HEK293 (cell line): ENCODE measurements at regions not wholly inside any gene's neighbourhood (a gene's known extent, or its start where the extent isn't known, plus 50 kb on each side); places are given as distances from the start of the nearest gene placed in this dataset.

Experiments used
- CTCF ChIA-PET: fragments of 350-600 bp; formaldehyde crosslinking; extraction: SDS; loops from one replicate; lab custom pipeline; 2021; ENCODE audit warnings: antibody characterized with exemption; lab: Yijun Ruan, JAX
- POLR2A ChIA-PET: fragments of 300-600 bp; formaldehyde crosslinking; extraction: SDS; loops from one replicate; lab custom pipeline; 2020; ENCODE audit warnings: antibody characterized with exemption, inconsistent platforms; lab: Yijun Ruan, JAX
- H3K27ac ChIP-seq: fragments of 200-500 bp; sonication (Bioruptor generic); 2 replicates; pipeline ENCODE4 v1.5.1; 2014; ENCODE audit warnings: low read depth, low read length, control low read depth, inconsistent platforms; ENCODE audit errors: extremely low read depth
- H3K36me3 ChIP-seq, 2 experiments: fragments of 200-500 bp in 1 of 2; sonication (Bioruptor generic) in 1 of 2; 1 replicate in 1 of 2; 2 replicates in 1 of 2; pipeline ENCODE4 v1.5.1; 2014 to 2017; ENCODE audit warnings: inconsistent platforms in 2 of 2, low read length in 2 of 2; ENCODE audit not compliant: control insufficient read depth in 2 of 2, insufficient read depth in 1 of 2
- H3K4me1 ChIP-seq: fragments of 200-500 bp; sonication (Bioruptor generic); 2 replicates; pipeline ENCODE4 v1.5.1; 2014; ENCODE audit warnings: mild to moderate bottlenecking, low read length, inconsistent platforms; ENCODE audit not compliant: control insufficient read depth, insufficient read depth
- H3K4me3 ChIP-seq: 2 replicates; pipeline ENCODE4 v1.5.1; 2011; ENCODE audit warnings: low read depth, mild to moderate bottlenecking, control low read depth, low read length, moderate library complexity
- H3K9me3 ChIP-seq: fragments of 200-500 bp; sonication (Bioruptor generic); 2 replicates; pipeline ENCODE4 v1.5.1; 2014; ENCODE audit warnings: low read depth, low read length, inconsistent platforms; ENCODE audit not compliant: control insufficient read depth, insufficient read depth
- INSM2 ChIP-seq: fragments of 450-650 bp; formaldehyde crosslinking; IDR thresholded peaks from 2 replicates; pipeline ENCODE4 v1.5.1; 2016; ENCODE audit warnings: missing biosample characterization, missing genetic modification characterization
- PRDM4 ChIP-seq: fragments of 450-650 bp; formaldehyde crosslinking; IDR thresholded peaks from 2 replicates; pipeline ENCODE4 v1.5.1; 2017; ENCODE audit warnings: missing biosample characterization, missing genetic modification characterization
- ZBTB8A ChIP-seq: fragments of 450-650 bp; formaldehyde crosslinking; IDR thresholded peaks from 2 replicates; pipeline ENCODE4 v1.5.1; 2016; ENCODE audit warnings: missing biosample characterization, missing genetic modification characterization
- ZNF26 ChIP-seq: fragments of 450-650 bp; formaldehyde crosslinking; IDR thresholded peaks from 2 replicates; pipeline ENCODE4 v1.5.1; 2016; ENCODE audit warnings: missing biosample characterization, missing genetic modification characterization
- ZNF514 ChIP-seq: fragments of 450-650 bp; formaldehyde crosslinking; IDR thresholded peaks from 2 replicates; pipeline ENCODE4 v1.5.1; 2016; ENCODE audit warnings: missing biosample characterization, missing genetic modification characterization
- ZNF555 ChIP-seq: fragments of 450-650 bp; formaldehyde crosslinking; conservative IDR thresholded peaks from 2 replicates; pipeline ENCODE4 v1.5.1; 2017; ENCODE audit warnings: missing biosample characterization, mild to moderate bottlenecking, missing genetic modification characterization, inconsistent platforms
- ZNF623 ChIP-seq: fragments of 450-650 bp; formaldehyde crosslinking; IDR thresholded peaks from 2 replicates; pipeline ENCODE4 v1.5.1; 2016; ENCODE audit warnings: missing biosample characterization, missing genetic modification characterization
- ZNF654 ChIP-seq: fragments of 450-650 bp; formaldehyde crosslinking; IDR thresholded peaks from 2 replicates; pipeline ENCODE4 v1.5.1; 2016; ENCODE audit warnings: low read depth, missing biosample characterization, missing genetic modification characterization
- ZNF837 ChIP-seq: fragments of 450-650 bp; formaldehyde crosslinking; IDR thresholded peaks from 2 replicates; pipeline ENCODE4 v1.5.1; 2016; ENCODE audit warnings: missing biosample characterization, missing genetic modification characterization
- ZXDB ChIP-seq: fragments of 450-650 bp; formaldehyde crosslinking; IDR thresholded peaks from 2 replicates; pipeline ENCODE4 v1.5.1; 2016; ENCODE audit warnings: missing biosample characterization, missing genetic modification characterization
- TF ChIP-seq, protein P1 (sequence below): fragments of 450-650 bp; formaldehyde crosslinking; conservative IDR thresholded peaks from 2 replicates; pipeline ENCODE4 v1.5.1; 2016; ENCODE audit warnings: low read depth, missing biosample characterization, missing genetic modification characterization
- TF ChIP-seq, protein P2 (sequence below): fragments of 450-650 bp; formaldehyde crosslinking; IDR thresholded peaks from 2 replicates; pipeline ENCODE4 v1.5.1; 2016; ENCODE audit warnings: missing biosample characterization, missing genetic modification characterization

DNA sequence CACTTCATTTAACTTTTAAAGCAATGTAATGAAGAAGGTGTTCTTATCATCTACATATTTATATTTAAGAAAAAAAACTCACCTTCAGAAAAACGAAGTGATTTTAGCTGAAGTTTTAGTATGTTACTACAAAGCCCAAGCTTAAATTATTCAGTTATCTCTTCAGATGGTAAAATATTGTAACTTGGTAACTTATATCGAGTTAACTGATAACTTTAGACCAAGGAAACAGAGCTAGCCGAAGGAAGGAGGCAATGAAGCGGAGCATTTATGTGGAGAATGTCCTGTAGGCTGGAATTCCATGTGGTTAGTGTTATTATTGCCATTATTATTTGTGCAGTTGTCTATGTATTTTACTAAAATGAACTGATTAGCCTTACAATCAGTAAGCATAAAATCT is 1102.1 kb upstream of the LCORL start:
- Histone ChIP-seq H3K4me3 (no peak overlapping the region), H3K36me3 (no peaks in the 10 kb centered on the region), H3K9me3 (no peaks in the 10 kb centered on the region), H3K4me1 (no peaks in the 10 kb centered on the region), H3K27ac (no peak overlapping the region)
- POLR2A ChIA-PET, result no interaction called here
- TF ChIP-seq ZNF555 (tag by site-specific recombination), result no peak
- no peak for TF ChIP-seq ZNF514
- no peak for TF ChIP-seq ZNF26 (tag by site-specific recombination)
- TF ChIP-seq, protein P1, sequence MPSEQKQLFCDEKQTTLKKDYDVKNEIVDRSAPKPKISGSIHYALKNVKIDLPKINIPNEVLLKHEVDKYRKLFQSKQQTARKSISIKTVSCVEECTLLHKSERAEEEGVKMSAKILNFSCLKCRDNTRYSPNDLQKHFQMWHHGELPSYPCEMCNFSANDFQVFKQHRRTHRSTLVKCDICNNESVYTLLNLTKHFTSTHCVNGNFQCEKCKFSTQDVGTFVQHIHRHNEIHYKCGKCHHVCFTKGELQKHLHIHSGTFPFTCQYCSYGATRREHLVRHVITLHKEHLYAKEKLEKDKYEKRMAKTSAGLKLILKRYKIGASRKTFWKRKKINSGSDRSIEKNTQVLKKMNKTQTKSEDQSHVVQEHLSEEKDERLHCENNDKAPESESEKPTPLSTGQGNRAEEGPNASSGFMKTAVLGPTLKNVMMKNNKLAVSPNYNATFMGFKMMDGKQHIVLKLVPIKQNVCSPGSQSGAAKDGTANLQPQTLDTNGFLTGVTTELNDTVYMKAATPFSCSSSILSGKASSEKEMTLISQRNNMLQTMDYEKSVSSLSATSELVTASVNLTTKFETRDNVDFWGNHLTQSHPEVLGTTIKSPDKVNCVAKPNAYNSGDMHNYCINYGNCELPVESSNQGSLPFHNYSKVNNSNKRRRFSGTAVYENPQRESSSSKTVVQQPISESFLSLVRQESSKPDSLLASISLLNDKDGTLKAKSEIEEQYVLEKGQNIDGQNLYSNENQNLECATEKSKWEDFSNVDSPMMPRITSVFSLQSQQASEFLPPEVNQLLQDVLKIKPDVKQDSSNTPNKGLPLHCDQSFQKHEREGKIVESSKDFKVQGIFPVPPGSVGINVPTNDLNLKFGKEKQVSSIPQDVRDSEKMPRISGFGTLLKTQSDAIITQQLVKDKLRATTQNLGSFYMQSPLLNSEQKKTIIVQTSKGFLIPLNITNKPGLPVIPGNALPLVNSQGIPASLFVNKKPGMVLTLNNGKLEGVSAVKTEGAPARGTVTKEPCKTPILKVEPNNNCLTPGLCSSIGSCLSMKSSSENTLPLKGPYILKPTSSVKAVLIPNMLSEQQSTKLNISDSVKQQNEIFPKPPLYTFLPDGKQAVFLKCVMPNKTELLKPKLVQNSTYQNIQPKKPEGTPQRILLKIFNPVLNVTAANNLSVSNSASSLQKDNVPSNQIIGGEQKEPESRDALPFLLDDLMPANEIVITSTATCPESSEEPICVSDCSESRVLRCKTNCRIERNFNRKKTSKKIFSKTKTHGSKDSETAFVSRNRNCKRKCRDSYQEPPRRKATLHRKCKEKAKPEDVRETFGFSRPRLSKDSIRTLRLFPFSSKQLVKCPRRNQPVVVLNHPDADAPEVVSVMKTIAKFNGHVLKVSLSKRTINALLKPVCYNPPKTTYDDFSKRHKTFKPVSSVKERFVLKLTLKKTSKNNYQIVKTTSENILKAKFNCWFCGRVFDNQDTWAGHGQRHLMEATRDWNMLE (tag by site-specific recombination), result no peak
- no peak for TF ChIP-seq ZXDB (tag by site-specific recombination)
- no peak for TF ChIP-seq ZNF837 (tag by site-specific recombination)
- no peak for TF ChIP-seq ZNF654
- TF ChIP-seq, protein P2, sequence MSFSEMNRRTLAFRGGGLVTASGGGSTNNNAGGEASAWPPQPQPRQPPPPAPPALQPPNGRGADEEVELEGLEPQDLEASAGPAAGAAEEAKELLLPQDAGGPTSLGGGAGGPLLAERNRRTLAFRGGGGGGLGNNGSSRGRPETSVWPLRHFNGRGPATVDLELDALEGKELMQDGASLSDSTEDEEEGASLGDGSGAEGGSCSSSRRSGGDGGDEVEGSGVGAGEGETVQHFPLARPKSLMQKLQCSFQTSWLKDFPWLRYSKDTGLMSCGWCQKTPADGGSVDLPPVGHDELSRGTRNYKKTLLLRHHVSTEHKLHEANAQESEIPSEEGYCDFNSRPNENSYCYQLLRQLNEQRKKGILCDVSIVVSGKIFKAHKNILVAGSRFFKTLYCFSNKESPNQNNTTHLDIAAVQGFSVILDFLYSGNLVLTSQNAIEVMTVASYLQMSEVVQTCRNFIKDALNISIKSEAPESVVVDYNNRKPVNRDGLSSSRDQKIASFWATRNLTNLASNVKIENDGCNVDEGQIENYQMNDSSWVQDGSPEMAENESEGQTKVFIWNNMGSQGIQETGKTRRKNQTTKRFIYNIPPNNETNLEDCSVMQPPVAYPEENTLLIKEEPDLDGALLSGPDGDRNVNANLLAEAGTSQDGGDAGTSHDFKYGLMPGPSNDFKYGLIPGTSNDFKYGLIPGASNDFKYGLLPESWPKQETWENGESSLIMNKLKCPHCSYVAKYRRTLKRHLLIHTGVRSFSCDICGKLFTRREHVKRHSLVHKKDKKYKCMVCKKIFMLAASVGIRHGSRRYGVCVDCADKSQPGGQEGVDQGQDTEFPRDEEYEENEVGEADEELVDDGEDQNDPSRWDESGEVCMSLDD (tag by site-specific recombination), result no peak
- TF ChIP-seq PRDM4, result no peak
- no peak for TF ChIP-seq ZNF623 (tag by site-specific recombination)
- TF ChIP-seq INSM2 (tag by site-specific recombination), result no peak
- TF ChIP-seq ZBTB8A, result no peak
- CTCF ChIA-PET, result interaction anchor here (0.6 kb wide), 1 partner anchor 72 kb away, joined by 3 read pairs; no protein-coding TSS in a partner anchor
